ENCODE measurements at regions not wholly inside any gene's neighbourhood (a gene's known extent, or its start where the extent isn't known, plus 50 kb on each side); places are given as distances from the start of the nearest gene placed in this dataset.

GRCh38 chr6:133130863-133131262 is 110.3 kb upstream of the EYA4 start:
- TF ChIP-seq, protein P1, sequence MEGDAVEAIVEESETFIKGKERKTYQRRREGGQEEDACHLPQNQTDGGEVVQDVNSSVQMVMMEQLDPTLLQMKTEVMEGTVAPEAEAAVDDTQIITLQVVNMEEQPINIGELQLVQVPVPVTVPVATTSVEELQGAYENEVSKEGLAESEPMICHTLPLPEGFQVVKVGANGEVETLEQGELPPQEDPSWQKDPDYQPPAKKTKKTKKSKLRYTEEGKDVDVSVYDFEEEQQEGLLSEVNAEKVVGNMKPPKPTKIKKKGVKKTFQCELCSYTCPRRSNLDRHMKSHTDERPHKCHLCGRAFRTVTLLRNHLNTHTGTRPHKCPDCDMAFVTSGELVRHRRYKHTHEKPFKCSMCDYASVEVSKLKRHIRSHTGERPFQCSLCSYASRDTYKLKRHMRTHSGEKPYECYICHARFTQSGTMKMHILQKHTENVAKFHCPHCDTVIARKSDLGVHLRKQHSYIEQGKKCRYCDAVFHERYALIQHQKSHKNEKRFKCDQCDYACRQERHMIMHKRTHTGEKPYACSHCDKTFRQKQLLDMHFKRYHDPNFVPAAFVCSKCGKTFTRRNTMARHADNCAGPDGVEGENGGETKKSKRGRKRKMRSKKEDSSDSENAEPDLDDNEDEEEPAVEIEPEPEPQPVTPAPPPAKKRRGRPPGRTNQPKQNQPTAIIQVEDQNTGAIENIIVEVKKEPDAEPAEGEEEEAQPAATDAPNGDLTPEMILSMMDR (IDR thresholded peaks at IDR 0.05; ENCODE audit: low read length) = no peak
- no peak for TF ChIP-seq EZH2phosphoT487 (IDR thresholded peaks at IDR 0.05; ENCODE audit: low read length)
- TF ChIP-seq EZH2 (optimal IDR thresholded peaks at IDR 0.05; ENCODE audit: low read depth, low read length) = no peak
